Myocyte (in vitro differentiated cells): ENCODE measurements at regions not wholly inside any gene's neighbourhood (a gene's known extent, or its start where the extent isn't known, plus 50 kb on each side); places are given as distances from the start of the nearest gene placed in this dataset.

Experiments used
- DNase-seq: peaks from one replicate; pipeline ENCODE4 v3.0.0-alpha.2; 2012; ENCODE audit warnings: low read depth

GRCh38 chr1:80929868-80930508 lies 870.7 kb upstream of the ADGRL2 start:
- DNase-seq, result no peak

- no peak for DNase-seq
Observed at GRCh38 chr1:80926531-80926930, 874.2 kb upstream of the ADGRL2 start.

- DNase-seq, result no peak
Observed at GRCh38 chr1:80925130-80925805, 875.5 kb upstream of the ADGRL2 start.

- DNase-seq, result no peak
Observed at GRCh38 chr1:80924290-80924689, 876.4 kb upstream of the ADGRL2 start.

- DNase-seq, result no peak
Observed at GRCh38 chr1:80922906-80923305, 877.8 kb upstream of the ADGRL2 start.

- no peak for DNase-seq
Observed at GRCh38 chr1:80919426-80919825, 881.3 kb upstream of the ADGRL2 start.

- DNase-seq, result no peak
Observed at GRCh38 chr1:80918380-80918779, 882.4 kb upstream of the ADGRL2 start.

- DNase-seq, result no peak
Observed at GRCh38 chr1:80917826-80918225, 882.9 kb upstream of the ADGRL2 start.

GRCh38 chr1:80917225-80917624 lies 883.5 kb upstream of the ADGRL2 start:
- DNase-seq, result no peak

GRCh38 chr1:80915491-80915890 lies 885.2 kb upstream of the ADGRL2 start:
- DNase-seq, result no peak

GRCh38 chr1:80910426-80910825 lies 890.3 kb upstream of the ADGRL2 start:
- DNase-seq, result no peak

- DNase-seq, result no peak
Observed at GRCh38 chr1:80909172-80909784, 891.5 kb upstream of the ADGRL2 start.

GRCh38 chr1:80896781-80897356 lies 903.9 kb upstream of the ADGRL2 start:
- DNase-seq, result no peak

- no peak for DNase-seq
Observed at GRCh38 chr1:80894921-80895320, 905.8 kb upstream of the ADGRL2 start.

- no peak for DNase-seq
Observed at GRCh38 chr1:80893115-80893514, 907.6 kb upstream of the ADGRL2 start.

GRCh38 chr1:80892539-80892938 lies 908.2 kb upstream of the ADGRL2 start:
- DNase-seq, result no peak

- no peak for DNase-seq
Observed at GRCh38 chr1:80891871-80892270, 908.9 kb upstream of the ADGRL2 start.

- no peak for DNase-seq
Observed at GRCh38 chr1:80882553-80882952, 918.2 kb upstream of the ADGRL2 start.

- no peak for DNase-seq
Observed at GRCh38 chr1:80878343-80878742, 922.4 kb upstream of the ADGRL2 start.

- DNase-seq, result no peak
Observed at GRCh38 chr1:80876035-80876434, 924.7 kb upstream of the ADGRL2 start.

- DNase-seq, result no peak
Observed at GRCh38 chr1:80869299-80869698, 931.4 kb upstream of the ADGRL2 start.

- no peak for DNase-seq
Observed at GRCh38 chr1:80847904-80848303, 952.8 kb upstream of the ADGRL2 start.
